ENCODE measurements at regions not wholly inside any gene's neighbourhood (a gene's known extent, or its start where the extent isn't known, plus 50 kb on each side); places are given as distances from the start of the nearest gene placed in this dataset.

DNA sequence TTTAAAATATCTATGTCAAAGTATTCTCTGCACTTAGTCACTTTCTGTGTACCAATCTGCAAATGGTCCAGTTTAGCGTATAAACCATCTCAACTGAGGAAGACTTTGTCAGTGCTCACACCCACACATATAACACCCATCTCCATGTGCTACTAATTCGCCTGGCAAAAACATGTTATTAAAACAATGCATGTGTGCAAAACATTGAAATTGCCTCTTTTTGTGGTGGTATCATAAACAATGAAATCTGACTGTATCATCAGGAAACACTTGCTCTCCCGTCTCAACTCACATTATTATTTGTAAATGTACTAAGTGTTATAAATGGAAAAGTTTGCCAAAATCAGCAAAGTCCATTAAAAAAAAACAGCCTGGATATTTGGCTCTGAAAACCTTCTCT lies 105.9 kb upstream of the FOXC1 start:
- TF ChIP-seq, protein P1, sequence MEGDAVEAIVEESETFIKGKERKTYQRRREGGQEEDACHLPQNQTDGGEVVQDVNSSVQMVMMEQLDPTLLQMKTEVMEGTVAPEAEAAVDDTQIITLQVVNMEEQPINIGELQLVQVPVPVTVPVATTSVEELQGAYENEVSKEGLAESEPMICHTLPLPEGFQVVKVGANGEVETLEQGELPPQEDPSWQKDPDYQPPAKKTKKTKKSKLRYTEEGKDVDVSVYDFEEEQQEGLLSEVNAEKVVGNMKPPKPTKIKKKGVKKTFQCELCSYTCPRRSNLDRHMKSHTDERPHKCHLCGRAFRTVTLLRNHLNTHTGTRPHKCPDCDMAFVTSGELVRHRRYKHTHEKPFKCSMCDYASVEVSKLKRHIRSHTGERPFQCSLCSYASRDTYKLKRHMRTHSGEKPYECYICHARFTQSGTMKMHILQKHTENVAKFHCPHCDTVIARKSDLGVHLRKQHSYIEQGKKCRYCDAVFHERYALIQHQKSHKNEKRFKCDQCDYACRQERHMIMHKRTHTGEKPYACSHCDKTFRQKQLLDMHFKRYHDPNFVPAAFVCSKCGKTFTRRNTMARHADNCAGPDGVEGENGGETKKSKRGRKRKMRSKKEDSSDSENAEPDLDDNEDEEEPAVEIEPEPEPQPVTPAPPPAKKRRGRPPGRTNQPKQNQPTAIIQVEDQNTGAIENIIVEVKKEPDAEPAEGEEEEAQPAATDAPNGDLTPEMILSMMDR (IDR thresholded peaks at IDR 0.05; ENCODE audit: insufficient read depth, low read depth, low read length), result no peak
- no peak for TF ChIP-seq EZH2 (IDR thresholded peaks at IDR 0.05; ENCODE audit: insufficient read depth, low read length)

All from astrocyte (in vitro differentiated cells and primary cell).